Thyroid gland (tissue), 4 donors: ENCODE measurements at regions not wholly inside any gene's neighbourhood (a gene's known extent, or its start where the extent isn't known, plus 50 kb on each side); places are given as distances from the start of the nearest gene placed in this dataset.

ENCODE experiments used
- DNase-seq, 2 donors: peaks; one replicate each; pipeline ENCODE4 v3.0.0-alpha.2; 2019
- H3K27ac ChIP-seq, 3 donors: fragments of 200-600 bp; sonication (generic); 1 replicate in 2 of 3; 2 replicates in 1 of 3; pipeline ENCODE4 v1.5.1; 2016 to 2019; ENCODE audit warnings: mild to moderate bottlenecking in 1 of 3, moderate library complexity in 1 of 3
- H3K27me3 ChIP-seq: fragments of 200-600 bp; sonication (generic); one replicate; pipeline ENCODE4 v1.5.1; 2019
- H3K36me3 ChIP-seq, 2 donors: fragments of 200-600 bp; sonication (generic); one replicate each; pipeline ENCODE4 v1.5.1; 2016 to 2019
- H3K4me1 ChIP-seq, 2 donors: fragments of 200-600 bp; sonication (generic); one replicate each; pipeline ENCODE4 v1.5.1; 2017 to 2019
- H3K4me3 ChIP-seq, 3 donors: fragments of 200-600 bp; sonication (generic); replicated peaks in 1 of 3; 1 replicate in 2 of 3; 2 replicates in 1 of 3; pipeline ENCODE4 v1.5.1; 2016; ENCODE audit warnings: mild to moderate bottlenecking in 1 of 3
- H3K9me3 ChIP-seq: fragments of 200-600 bp; sonication (generic); one replicate; pipeline ENCODE4 v1.5.1; 2017
- POLR2A ChIP-seq, 2 donors: fragments of 450-650 bp; IDR thresholded peaks; one replicate each; pipeline ENCODE4 v1.6.1; 2017; ENCODE audit warnings: antibody characterized with exemption in 2 of 2, mild to moderate bottlenecking in 2 of 2, moderate library complexity in 1 of 2
- WGBS, 2 donors: methylation state at CpG; one replicate each; pipeline ENCODE4 v1.1.5; 2017; 5-methylcytosine and 5-hydroxymethylcytosine counted together
- intact Hi-C: fragments of 100-400 bp; cut with DNase I; formaldehyde crosslinking; loops from one replicate; pipeline ENCODE4 v1.15.1; 2023
- TF ChIP-seq, protein P1 (sequence below), 6 experiments: fragments of 200-600 bp in 3 of 6; fragments of 450-650 bp in 3 of 6; sonication (generic) in 3 of 6; IDR thresholded peaks; one replicate each; pipeline ENCODE4 v1.5.1; 2016 to 2019; ENCODE audit warnings: antibody characterized with exemption in 6 of 6, mild to moderate bottlenecking in 2 of 6, inconsistent platforms in 1 of 6, moderate library complexity in 1 of 6

DNA sequence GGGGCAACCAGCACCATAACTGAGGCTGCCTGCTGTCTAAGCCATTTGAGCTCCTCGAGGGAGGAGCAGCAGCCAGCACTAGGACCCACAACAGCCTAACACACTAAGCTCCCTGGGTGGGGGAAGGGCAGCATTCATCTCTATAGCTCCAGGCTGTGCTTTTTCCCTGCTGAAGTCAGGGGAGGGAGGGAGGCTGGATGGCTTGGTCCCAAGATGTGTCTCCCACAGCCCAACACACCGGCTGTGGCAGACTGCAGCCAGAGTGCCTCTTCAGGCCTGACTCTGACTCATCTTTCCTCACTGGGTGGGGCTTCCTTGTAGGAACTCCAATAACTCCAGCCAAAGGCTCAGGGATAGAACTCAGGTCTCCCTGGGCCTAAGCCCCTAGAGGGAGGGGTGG, 296.3 kb downstream of the PRDM2 start:
- H3K4me1 ChIP-seq: no peaks in the 10 kb centered on the region
- TF ChIP-seq POLR2A (IDR thresholded peaks at IDR 0.05): no peak
- TF ChIP-seq, protein P1, sequence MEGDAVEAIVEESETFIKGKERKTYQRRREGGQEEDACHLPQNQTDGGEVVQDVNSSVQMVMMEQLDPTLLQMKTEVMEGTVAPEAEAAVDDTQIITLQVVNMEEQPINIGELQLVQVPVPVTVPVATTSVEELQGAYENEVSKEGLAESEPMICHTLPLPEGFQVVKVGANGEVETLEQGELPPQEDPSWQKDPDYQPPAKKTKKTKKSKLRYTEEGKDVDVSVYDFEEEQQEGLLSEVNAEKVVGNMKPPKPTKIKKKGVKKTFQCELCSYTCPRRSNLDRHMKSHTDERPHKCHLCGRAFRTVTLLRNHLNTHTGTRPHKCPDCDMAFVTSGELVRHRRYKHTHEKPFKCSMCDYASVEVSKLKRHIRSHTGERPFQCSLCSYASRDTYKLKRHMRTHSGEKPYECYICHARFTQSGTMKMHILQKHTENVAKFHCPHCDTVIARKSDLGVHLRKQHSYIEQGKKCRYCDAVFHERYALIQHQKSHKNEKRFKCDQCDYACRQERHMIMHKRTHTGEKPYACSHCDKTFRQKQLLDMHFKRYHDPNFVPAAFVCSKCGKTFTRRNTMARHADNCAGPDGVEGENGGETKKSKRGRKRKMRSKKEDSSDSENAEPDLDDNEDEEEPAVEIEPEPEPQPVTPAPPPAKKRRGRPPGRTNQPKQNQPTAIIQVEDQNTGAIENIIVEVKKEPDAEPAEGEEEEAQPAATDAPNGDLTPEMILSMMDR (IDR thresholded peaks at IDR 0.05): no peak
- H3K4me3 ChIP-seq: no peak overlapping the region
- 82 to 100% methylated on average over 1 to 2 of the region's 2 CpGs for WGBS, 2 donors
- H3K27me3 ChIP-seq: no peaks in the 10 kb centered on the region
- intact Hi-C loops: no loop called here
- no peaks in the 10 kb centered on the region for H3K9me3 ChIP-seq
- no peak overlapping the region for H3K27ac ChIP-seq
- DNase-seq: no peak
- no peaks in the 10 kb centered on the region for H3K36me3 ChIP-seq

DNA sequence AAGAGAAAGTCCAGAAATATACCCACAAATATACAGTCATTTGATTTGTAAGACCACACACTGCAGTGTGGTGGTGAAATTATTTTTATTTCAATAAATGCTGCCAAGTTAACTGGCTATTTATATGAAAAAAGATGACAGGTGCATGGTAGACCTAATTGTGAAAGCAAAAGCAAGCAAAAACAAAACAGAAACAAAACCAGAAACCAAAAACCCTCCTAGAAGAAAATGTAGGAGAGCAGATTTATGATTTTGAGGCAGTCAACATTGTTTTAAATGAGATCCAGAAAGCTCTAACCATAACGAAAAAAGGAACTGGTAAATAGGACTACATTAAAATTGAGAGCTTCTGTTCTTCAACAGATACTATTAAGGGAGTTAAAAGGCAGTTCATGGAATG, 303.6 kb downstream of the PRDM2 start:
- intact Hi-C loops: no loop called here
- Histone ChIP-seq H3K27me3 (no peaks in the 10 kb centered on the region), H3K9me3 (no peaks in the 10 kb centered on the region), H3K4me1 (no peaks in the 10 kb centered on the region), H3K4me3 (no peak overlapping the region), H3K27ac (no peak overlapping the region), H3K36me3 (no peaks in the 10 kb centered on the region)
- WGBS, 2 donors: 68 to 84% methylated on average over 1 of the region's 1 CpG
- no peak for TF ChIP-seq POLR2A (IDR thresholded peaks at IDR 0.05)
- TF ChIP-seq, protein P1 (IDR thresholded peaks at IDR 0.05): no peak
- no peak for DNase-seq

DNA sequence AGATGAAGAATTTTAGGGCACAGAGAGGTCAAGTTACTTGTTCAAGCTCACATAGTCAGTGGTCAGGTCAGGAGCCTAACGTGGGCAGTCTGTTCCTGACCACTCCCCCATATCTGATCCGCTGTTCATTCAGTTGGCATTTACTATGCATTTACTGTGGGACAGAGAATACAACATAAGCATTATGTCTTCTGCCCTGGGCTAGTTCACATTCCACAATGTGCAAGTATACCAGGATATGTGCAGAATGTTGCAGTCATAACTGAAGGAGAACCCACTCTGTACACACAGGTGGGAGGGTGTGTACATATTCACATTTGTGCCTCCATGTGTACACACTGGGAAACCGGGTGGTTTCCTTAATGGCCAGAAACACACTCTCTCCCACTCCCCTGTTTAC, 309.6 kb downstream of the PRDM2 start:
- H3K4me1 ChIP-seq: no peaks in the 10 kb centered on the region
- H3K27me3 ChIP-seq: no peaks in the 10 kb centered on the region
- H3K4me3 ChIP-seq: no peak overlapping the region
- H3K9me3 ChIP-seq: no peaks in the 10 kb centered on the region
- TF ChIP-seq, protein P1 (IDR thresholded peaks at IDR 0.05): no peak
- no peak for TF ChIP-seq POLR2A (IDR thresholded peaks at IDR 0.05)
- 91 to 92% methylated on average over 3 of the region's 3 CpGs for WGBS, 2 donors
- H3K36me3 ChIP-seq: no peaks in the 10 kb centered on the region
- intact Hi-C loops: no loop called here
- no peak overlapping the region for H3K27ac ChIP-seq
- DNase-seq: no peak

DNA sequence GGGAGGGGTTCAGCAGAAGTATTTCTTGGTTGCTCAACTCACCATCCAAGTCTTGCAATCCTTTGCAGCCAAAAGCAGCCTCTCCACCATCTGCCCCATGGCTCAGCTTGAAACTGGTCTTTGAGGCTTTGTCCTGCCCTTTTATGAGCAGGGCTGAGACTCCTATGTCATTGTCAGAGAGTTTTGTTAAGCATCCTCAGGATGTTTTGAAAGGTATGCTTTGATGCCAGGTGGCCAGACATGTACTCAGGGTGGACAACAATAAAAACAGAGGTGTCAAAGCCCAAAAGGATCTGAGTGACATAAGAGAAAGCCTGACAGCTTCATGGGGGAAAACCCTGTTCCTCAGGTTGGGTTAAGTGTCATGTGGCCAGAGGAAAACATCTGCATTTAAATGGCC, 310.5 kb downstream of the PRDM2 start:
- TF ChIP-seq, protein P1 (IDR thresholded peaks at IDR 0.05): no peak
- TF ChIP-seq POLR2A (IDR thresholded peaks at IDR 0.05): no peak
- Histone ChIP-seq H3K27me3 (no peaks in the 10 kb centered on the region), H3K36me3 (no peaks in the 10 kb centered on the region), H3K27ac (no peak overlapping the region), H3K4me1 (no peaks in the 10 kb centered on the region), H3K4me3 (no peak overlapping the region), H3K9me3 (no peaks in the 10 kb centered on the region)
- no peak for DNase-seq
- intact Hi-C loops: no loop called here

DNA sequence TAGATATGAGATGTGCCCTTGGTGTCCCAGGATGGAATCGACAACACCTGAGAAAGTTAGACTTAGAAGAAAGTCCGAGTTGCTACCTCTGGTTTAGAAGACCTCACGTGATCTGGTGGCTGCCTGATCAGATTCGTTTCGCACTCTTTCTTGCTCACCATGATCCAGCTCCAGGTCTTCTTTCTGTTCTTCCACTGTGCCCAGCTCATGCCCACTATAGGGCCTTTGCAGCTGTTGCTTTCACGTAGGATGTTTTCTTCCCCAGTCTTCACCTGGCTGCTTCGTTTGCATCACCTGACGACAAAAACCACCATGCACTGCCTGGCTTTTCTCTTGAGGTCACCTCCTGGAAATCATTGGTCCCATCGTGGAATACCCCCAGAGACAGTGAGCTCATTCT, 311.1 kb downstream of the PRDM2 start:
- 78 to 83% methylated on average over 9 of the region's 9 CpGs for WGBS, 2 donors
- TF ChIP-seq POLR2A (IDR thresholded peaks at IDR 0.05): no peak
- no peak for DNase-seq
- Histone ChIP-seq H3K4me1 (peaks cover 0 to 5% of the 10 kb centered on the region in 2 donors), H3K27me3 (no peaks in the 10 kb centered on the region), H3K36me3 (no peaks in the 10 kb centered on the region), H3K27ac (no peak overlapping the region), H3K9me3 (no peaks in the 10 kb centered on the region), H3K4me3 (no peak overlapping the region)
- intact Hi-C loops: no loop called here

GRCh38 chr1:14011888-14012287, 311.9 kb downstream of the PRDM2 start:
- no peak for DNase-seq
- H3K9me3 ChIP-seq: no peaks in the 10 kb centered on the region
- H3K4me1 ChIP-seq: peaks cover 2 to 7% of the 10 kb centered on the region in 2 donors
- H3K4me3 ChIP-seq: no peak overlapping the region
- no peaks in the 10 kb centered on the region for H3K36me3 ChIP-seq
- H3K27me3 ChIP-seq: no peaks in the 10 kb centered on the region
- no peak overlapping the region for H3K27ac ChIP-seq
- TF ChIP-seq, protein P1 (IDR thresholded peaks at IDR 0.05): no peak
- no peak for TF ChIP-seq POLR2A (IDR thresholded peaks at IDR 0.05)
- intact Hi-C loops: no loop called here
